Activated T-helper 2 cell treated with anti-CD3 and anti-CD28 coated beads, Interferon-gamma antibody, Interleukin-2, Interleukin-4, amounts not matched to agents 10 μg/mL and 5 μg/mL and 100 μg/mL, durations not matched to agents 14 hours and 24 hours and 36 hours (primary cell): ENCODE measurements at regions not wholly inside any gene's neighbourhood (a gene's known extent, or its start where the extent isn't known, plus 50 kb on each side); places are given as distances from the start of the nearest gene placed in this dataset.

Experiments used
- DNase-seq: peaks from one replicate; pipeline ENCODE4 v3.0.0; 2021; ENCODE audit warnings: low spot score
- H3K27ac Mint-ChIP-seq: one replicate; pipeline ENCODE4 v1.8.0; 2021; ENCODE audit warnings: mixed read lengths
- H3K27me3 Mint-ChIP-seq: one replicate; pipeline ENCODE4 v1.8.0; 2021; ENCODE audit warnings: low read depth, mixed read lengths
- H3K36me3 Mint-ChIP-seq: one replicate; pipeline ENCODE4 v1.8.0; 2021; ENCODE audit warnings: low read depth, mixed read lengths
- H3K4me1 Mint-ChIP-seq: one replicate; pipeline ENCODE4 v1.8.0; 2021; ENCODE audit warnings: low read depth, mixed read lengths
- H3K4me3 Mint-ChIP-seq: one replicate; pipeline ENCODE4 v1.8.0; 2021; ENCODE audit warnings: low read depth, mild to moderate bottlenecking, moderate library complexity, mixed read lengths
- H3K9me3 Mint-ChIP-seq: one replicate; pipeline ENCODE4 v1.8.0; 2021; ENCODE audit warnings: mixed read lengths
- intact Hi-C: fragments of 100-400 bp; cut with micrococcal nuclease; formaldehyde crosslinking; loops from one replicate; pipeline ENCODE4 v1.15.1; 2023

DNA sequence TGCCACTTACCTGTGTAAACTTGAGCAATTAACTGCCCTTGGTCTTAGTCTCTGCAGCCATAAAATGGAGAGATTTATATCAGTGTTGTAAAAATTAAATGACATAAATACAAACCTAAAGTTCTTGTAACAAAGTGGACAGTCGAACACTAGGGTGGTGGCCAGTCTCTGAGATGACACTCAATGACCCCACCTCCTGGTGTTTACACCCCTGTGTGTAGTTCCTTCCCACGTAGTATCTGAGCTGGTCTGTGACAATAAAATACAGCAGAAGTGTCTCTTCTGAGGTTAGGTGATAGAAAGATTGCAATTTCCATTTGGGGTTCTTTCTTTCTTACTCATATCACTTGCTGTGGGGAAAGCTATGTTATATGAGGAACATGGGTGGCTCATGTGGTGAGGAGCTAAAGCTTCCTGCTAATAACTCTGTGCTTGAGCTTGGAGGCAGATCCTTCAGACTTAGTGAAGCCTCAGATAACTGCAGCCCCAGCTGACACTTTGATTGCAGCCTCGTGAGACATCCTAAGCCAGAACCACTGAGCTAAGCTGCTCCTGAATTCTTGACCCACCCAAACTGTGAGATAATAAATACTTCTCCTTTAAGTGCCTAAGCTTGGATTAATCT is 173.4 kb upstream of the CHD1 start:
- H3K36me3 Mint-ChIP-seq, result no peaks in the 10 kb centered on the region
- peaks cover 8% of the 10 kb centered on the region for H3K27me3 Mint-ChIP-seq
- no peaks in the 10 kb centered on the region for H3K4me1 Mint-ChIP-seq
- H3K9me3 Mint-ChIP-seq, result no peaks in the 10 kb centered on the region
- DNase-seq, result no peak
- H3K27ac Mint-ChIP-seq, result no peak overlapping the region
- intact Hi-C loops, result no loop called here
- H3K4me3 Mint-ChIP-seq, result no peak overlapping the region

- Mint-ChIP-seq H3K36me3 (no peaks in the 10 kb centered on the region), H3K27ac (no peak overlapping the region), H3K4me1 (no peaks in the 10 kb centered on the region), H3K4me3 (no peak overlapping the region), H3K9me3 (no peaks in the 10 kb centered on the region), H3K27me3 (peaks cover 4% of the 10 kb centered on the region)
- DNase-seq, result no peak
- intact Hi-C loops, result no loop called here
Measured at GRCh38 chr5:99099691-99100090, 170.9 kb upstream of the CHD1 start.

DNA sequence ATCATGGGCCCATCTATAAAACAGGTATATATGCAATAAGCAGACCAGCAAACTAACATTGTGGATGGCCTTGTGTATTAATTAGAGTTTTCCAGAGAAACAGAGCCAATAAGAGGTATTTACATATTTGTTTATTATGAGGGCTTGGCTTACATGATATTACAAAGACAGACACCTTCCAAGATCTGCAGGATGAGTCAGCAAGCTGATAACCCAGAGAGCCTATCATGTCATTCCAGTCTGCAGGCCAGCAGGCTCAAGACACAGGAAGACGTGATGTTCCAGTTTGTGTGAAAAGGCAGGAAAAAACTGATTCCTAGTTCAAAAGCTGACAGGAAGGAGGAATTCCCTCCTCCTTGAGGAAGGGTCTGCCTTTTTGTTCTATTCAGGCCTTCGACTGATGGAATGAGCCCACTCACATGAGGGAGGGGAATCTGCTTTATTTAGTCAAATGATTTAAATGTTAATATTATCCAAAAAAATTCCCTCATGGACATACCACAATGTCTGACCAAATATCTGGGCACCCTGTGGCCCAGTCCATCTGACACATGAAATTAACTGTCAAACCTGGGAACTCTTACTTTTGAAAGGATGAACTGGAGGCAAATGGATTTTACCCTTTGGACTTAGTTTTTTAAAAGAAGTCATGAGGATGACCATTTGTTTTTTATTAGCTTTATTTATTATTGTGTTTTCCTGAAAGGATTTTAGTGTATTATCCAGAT is 161.2 kb upstream of the CHD1 start:
- DNase-seq, result no peak
- Mint-ChIP-seq H3K27me3 (peaks cover 5% of the 10 kb centered on the region), H3K36me3 (no peaks in the 10 kb centered on the region), H3K9me3 (no peaks in the 10 kb centered on the region), H3K4me1 (no peaks in the 10 kb centered on the region), H3K27ac (no peak overlapping the region), H3K4me3 (no peak overlapping the region)
- intact Hi-C loops, result no loop called here

- DNase-seq, result no peak
- H3K27ac Mint-ChIP-seq, result no peak overlapping the region
- intact Hi-C loops, result no loop called here
- peaks cover 3% of the 10 kb centered on the region for H3K27me3 Mint-ChIP-seq
- no peaks in the 10 kb centered on the region for H3K36me3 Mint-ChIP-seq
- no peaks in the 10 kb centered on the region for H3K4me1 Mint-ChIP-seq
- no peaks in the 10 kb centered on the region for H3K9me3 Mint-ChIP-seq
- H3K4me3 Mint-ChIP-seq, result no peak overlapping the region
Measured at GRCh38 chr5:99088309-99088708, 159.5 kb upstream of the CHD1 start.

- no peak for DNase-seq
- intact Hi-C loops, result no loop called here
- H3K4me3 Mint-ChIP-seq, result no peak overlapping the region
- peaks cover 3% of the 10 kb centered on the region for H3K27me3 Mint-ChIP-seq
- no peaks in the 10 kb centered on the region for H3K9me3 Mint-ChIP-seq
- no peaks in the 10 kb centered on the region for H3K36me3 Mint-ChIP-seq
- H3K4me1 Mint-ChIP-seq, result no peaks in the 10 kb centered on the region
- no peak overlapping the region for H3K27ac Mint-ChIP-seq
Measured at GRCh38 chr5:99083197-99083596, 154.4 kb upstream of the CHD1 start.

DNA sequence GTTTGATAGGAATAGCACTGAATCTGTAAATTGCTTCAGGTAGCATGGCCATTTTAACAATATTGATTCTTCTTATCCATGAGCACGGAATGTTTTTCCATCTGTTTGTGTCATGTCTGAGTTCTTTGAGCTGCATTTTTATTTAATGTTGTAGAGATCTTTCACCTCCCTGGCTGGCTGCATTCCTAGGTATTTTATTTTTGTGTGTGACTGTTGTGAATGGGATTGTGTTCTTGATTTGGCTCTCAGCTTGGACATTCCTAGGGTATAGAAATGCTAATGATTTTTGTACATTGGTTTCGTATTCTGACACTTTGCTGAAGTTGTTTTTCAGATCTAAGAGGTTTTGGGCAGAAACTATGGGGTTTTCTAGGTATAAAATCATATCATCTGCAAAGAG is 152.9 kb upstream of the CHD1 start:
- Mint-ChIP-seq H3K27me3 (peaks cover 3% of the 10 kb centered on the region), H3K27ac (no peak overlapping the region), H3K4me3 (no peak overlapping the region), H3K4me1 (peaks cover 2% of the 10 kb centered on the region), H3K36me3 (no peaks in the 10 kb centered on the region), H3K9me3 (no peaks in the 10 kb centered on the region)
- intact Hi-C loops, result no loop called here
- DNase-seq, result no peak

DNA sequence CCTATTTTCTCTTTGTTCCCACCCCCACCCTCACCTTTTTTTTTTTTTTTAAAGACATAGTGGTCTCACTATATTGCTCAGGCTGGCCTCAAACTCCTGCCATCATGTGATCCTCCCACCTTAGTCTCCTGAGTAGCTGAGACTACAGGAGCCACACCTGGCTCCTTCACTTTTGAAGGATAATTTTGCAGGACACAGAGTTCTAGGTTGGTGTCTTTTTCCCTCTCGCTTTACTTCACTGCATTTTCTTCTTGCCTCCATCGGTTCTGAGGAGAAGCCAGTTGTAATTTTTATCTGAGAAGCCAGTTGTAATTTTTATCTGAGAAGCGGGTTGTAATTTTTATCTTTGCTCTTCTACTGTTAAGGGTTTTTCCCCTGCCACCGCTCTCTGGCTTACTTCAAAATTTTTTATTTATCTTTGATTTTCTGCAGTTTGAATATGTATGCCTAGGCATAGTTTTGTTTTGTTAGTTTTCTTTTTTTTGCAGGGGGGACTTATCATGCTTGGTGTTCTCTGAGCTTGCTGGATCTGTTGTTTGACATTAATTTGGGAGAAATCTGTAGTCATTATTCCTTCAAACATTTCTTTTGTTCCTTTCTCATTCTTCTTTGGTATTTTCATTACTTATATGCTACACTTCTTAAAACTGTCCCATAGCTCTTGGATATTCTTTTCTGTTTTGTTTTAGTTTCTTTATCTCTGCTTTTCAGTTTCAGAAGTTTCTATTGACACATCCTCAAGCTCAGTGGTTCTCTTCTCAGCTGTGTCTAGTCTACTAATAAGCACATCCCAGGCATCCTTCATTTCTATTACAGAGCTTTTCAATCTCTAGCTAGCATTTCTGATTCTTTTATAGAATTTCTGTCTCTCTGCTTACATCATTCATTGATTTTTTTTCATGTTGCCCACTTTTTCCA is 148.2 kb upstream of the CHD1 start:
- Mint-ChIP-seq H3K4me1 (peaks cover 2% of the 10 kb centered on the region), H3K27ac (no peak overlapping the region), H3K27me3 (peaks cover 3% of the 10 kb centered on the region), H3K36me3 (no peaks in the 10 kb centered on the region), H3K4me3 (no peak overlapping the region), H3K9me3 (no peaks in the 10 kb centered on the region)
- intact Hi-C loops, result no loop called here
- no peak for DNase-seq

DNA sequence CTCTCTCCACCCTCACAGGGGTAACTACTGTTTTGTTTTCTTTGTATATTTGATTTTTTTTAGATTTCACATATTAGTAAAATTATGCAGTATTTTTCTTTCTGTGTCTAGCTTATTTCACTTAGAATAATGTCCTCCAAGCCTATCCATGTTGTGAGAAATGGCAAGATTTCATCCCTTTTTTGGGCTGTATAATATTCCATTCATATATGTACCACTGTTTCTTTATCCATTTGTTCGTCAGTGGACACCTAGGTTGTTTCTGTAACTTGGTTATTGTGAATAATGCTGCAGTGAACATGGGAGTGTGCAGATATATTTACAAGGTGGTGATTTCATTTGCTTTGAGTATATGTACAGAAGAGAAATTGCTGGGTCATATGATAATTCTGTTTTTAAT is 144.0 kb upstream of the CHD1 start:
- no peak overlapping the region for H3K4me3 Mint-ChIP-seq
- no peak overlapping the region for H3K27ac Mint-ChIP-seq
- H3K4me1 Mint-ChIP-seq, result peaks cover 2% of the 10 kb centered on the region
- DNase-seq, result no peak
- H3K27me3 Mint-ChIP-seq, result peaks cover 4% of the 10 kb centered on the region
- no peaks in the 10 kb centered on the region for H3K36me3 Mint-ChIP-seq
- no peaks in the 10 kb centered on the region for H3K9me3 Mint-ChIP-seq
- intact Hi-C loops, result no loop called here

DNA sequence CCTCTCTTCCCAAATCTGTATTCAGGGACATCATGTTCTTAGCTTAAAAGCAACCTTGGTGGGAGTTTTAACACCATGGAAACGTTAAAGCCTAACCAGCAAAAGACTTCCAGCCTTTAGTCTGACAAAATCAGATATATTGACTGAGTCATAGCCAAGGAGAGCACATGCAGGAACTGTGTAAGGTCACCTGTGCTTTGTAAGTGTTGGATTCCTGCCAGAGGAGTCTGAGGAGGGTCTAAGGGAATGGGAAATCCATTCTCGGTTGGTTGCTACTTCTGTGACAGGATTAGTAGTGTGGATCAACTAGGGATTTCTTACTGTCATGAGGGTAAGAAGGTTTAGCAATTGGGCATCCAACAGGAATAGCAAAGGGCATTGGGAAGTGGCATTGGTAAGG is 142.0 kb upstream of the CHD1 start:
- no peaks in the 10 kb centered on the region for H3K4me1 Mint-ChIP-seq
- DNase-seq, result no peak
- no peaks in the 10 kb centered on the region for H3K9me3 Mint-ChIP-seq
- intact Hi-C loops, result no loop called here
- H3K27me3 Mint-ChIP-seq, result peaks cover 4% of the 10 kb centered on the region
- H3K27ac Mint-ChIP-seq, result no peak overlapping the region
- no peaks in the 10 kb centered on the region for H3K36me3 Mint-ChIP-seq
- no peak overlapping the region for H3K4me3 Mint-ChIP-seq

GRCh38 chr5:99070362-99070761 is 141.6 kb upstream of the CHD1 start:
- Mint-ChIP-seq H3K27me3 (peaks cover 5% of the 10 kb centered on the region), H3K36me3 (no peaks in the 10 kb centered on the region), H3K27ac (no peak overlapping the region), H3K9me3 (no peaks in the 10 kb centered on the region), H3K4me3 (no peak overlapping the region), H3K4me1 (no peaks in the 10 kb centered on the region)
- no peak for DNase-seq
- intact Hi-C loops, result no loop called here

DNA sequence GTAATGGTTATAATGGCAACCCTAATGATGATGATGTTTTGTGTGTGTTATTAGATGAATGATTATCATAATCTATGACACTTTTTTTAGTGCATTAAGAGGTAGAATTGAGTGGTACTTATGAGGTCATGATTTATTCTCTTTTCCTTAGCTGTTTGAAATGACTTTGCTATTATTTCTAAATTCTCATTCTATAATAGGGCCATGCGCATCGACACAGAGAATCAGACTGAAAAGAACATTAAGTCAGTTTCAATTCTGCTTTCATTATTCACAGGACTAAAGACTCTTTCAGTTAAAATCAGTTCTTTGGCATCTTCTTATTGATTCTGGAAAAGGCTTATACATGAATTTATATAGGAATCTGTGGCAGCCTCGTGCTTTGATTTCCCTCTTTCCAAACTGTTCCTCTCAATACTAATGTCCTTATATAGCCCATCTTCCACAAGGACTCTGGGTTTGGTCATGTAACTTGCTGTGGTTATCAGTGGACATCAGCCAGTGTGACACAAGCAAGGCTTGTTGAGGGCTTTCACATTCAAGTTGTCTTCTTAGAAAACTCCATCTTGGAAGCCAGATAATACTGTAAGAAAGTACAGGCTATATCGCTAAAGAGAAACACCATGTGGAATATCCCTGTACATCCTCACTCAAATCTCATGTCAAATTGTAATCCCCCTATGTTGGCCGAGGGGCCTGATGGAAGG is 140.3 kb upstream of the CHD1 start:
- no peaks in the 10 kb centered on the region for H3K36me3 Mint-ChIP-seq
- no peaks in the 10 kb centered on the region for H3K4me1 Mint-ChIP-seq
- intact Hi-C loops, result no loop called here

DNA sequence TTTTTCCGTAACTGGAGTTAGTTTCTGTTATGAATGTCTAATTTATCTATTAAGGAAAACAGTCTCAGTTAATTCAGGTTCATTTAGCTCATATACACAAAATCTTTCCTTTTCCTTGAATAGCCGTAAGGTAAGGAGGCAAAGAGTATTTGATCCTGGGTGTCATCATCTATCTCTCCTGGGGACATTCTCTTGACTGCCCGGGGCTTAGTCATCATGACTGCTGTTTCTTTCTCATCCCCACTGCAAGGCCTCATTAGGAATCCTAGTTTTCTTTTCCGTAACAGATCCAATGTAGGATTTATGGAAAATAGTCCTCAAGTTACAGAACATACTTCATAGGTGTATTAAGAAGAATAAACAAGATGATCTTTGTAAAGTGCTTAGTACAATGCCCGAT is 134.9 kb upstream of the CHD1 start:
- no peaks in the 10 kb centered on the region for H3K9me3 Mint-ChIP-seq
- H3K36me3 Mint-ChIP-seq, result no peaks in the 10 kb centered on the region
- DNase-seq, result no peak
- intact Hi-C loops, result loop anchor here (5.0 kb wide), 1 partner anchor 36 kb away; no protein-coding TSS in a partner anchor
- H3K4me1 Mint-ChIP-seq, result peaks cover 9% of the 10 kb centered on the region
- H3K4me3 Mint-ChIP-seq, result no peak overlapping the region
- peaks cover 7% of the 10 kb centered on the region for H3K27me3 Mint-ChIP-seq
- no peak overlapping the region for H3K27ac Mint-ChIP-seq

More for the DNA sequence above, 140.3 kb upstream of the CHD1 start:
- Mint-ChIP-seq H3K27me3 (peaks cover 7% of the 10 kb centered on the region), H3K9me3 (no peaks in the 10 kb centered on the region), H3K4me3 (no peak overlapping the region), H3K27ac (no peak overlapping the region)
- no peak for DNase-seq
